GM19193 (cell line): ENCODE measurements at regions not wholly inside any gene's neighbourhood (a gene's known extent, or its start where the extent isn't known, plus 50 kb on each side); places are given as distances from the start of the nearest gene placed in this dataset.

Source experiments
- POLR2A ChIP-seq: IDR thresholded peaks from 4 replicates; pipeline ENCODE4 v1.6.1; 2011; ENCODE audit not compliant: insufficient read depth, insufficient read length; ENCODE audit errors: extremely low read depth

GRCh38 chr5:167208911-167209310 is 1082.5 kb upstream of the WWC1 start:
- no peak for TF ChIP-seq POLR2A

- TF ChIP-seq POLR2A = no peak
Measured at GRCh38 chr5:167217097-167217743, 1074.2 kb upstream of the WWC1 start.

- no peak for TF ChIP-seq POLR2A
Measured at GRCh38 chr5:167219298-167219697, 1072.1 kb upstream of the WWC1 start.

GRCh38 chr5:167226386-167226785 is 1065.1 kb upstream of the WWC1 start:
- no peak for TF ChIP-seq POLR2A

- TF ChIP-seq POLR2A = no peak
Measured at GRCh38 chr5:167228134-167228533, 1063.3 kb upstream of the WWC1 start.

- TF ChIP-seq POLR2A = no peak
Measured at GRCh38 chr5:167229751-167230150, 1061.7 kb upstream of the WWC1 start.

- no peak for TF ChIP-seq POLR2A
Measured at GRCh38 chr5:167230414-167230813, 1061.0 kb upstream of the WWC1 start.

GRCh38 chr5:167232675-167233311 is 1058.7 kb upstream of the WWC1 start:
- no peak for TF ChIP-seq POLR2A

- no peak for TF ChIP-seq POLR2A
Measured at GRCh38 chr5:167233507-167234220, 1057.8 kb upstream of the WWC1 start.

GRCh38 chr5:167241436-167242067 is 1049.9 kb upstream of the WWC1 start:
- TF ChIP-seq POLR2A = no peak

GRCh38 chr5:167242701-167243100 is 1048.7 kb upstream of the WWC1 start:
- TF ChIP-seq POLR2A = no peak

GRCh38 chr5:167243463-167243862 is 1048.0 kb upstream of the WWC1 start:
- TF ChIP-seq POLR2A = no peak

GRCh38 chr5:167244583-167244982 is 1046.9 kb upstream of the WWC1 start:
- TF ChIP-seq POLR2A = no peak

GRCh38 chr5:167245868-167246267 is 1045.6 kb upstream of the WWC1 start:
- TF ChIP-seq POLR2A = no peak

GRCh38 chr5:167247816-167248215 is 1043.6 kb upstream of the WWC1 start:
- no peak for TF ChIP-seq POLR2A
